ENCODE measurements at regions not wholly inside any gene's neighbourhood (a gene's known extent, or its start where the extent isn't known, plus 50 kb on each side); places are given as distances from the start of the nearest gene placed in this dataset.

DNA sequence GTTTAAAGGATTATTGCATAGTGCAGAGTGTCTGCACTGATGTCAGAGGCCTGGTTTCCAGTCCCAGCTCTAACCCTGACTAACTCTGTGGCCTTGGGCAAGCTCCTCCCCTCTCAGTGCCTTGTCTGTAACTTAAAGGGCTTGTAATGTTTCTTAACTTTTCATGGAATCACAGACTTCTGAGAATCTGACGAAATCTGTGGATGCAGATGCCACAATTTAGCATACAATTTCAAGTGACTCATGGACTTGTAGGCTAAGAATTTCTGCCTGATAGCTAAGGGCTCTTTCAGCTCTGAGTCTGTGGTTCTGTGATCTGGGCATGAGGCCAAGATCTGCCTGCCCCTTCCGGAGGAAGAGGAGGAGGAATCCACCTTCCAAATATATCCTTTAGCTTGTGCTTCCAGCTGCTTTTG is 236.9 kb downstream of the AR start:
- DNase-seq: peak; percentile 96

DNA sequence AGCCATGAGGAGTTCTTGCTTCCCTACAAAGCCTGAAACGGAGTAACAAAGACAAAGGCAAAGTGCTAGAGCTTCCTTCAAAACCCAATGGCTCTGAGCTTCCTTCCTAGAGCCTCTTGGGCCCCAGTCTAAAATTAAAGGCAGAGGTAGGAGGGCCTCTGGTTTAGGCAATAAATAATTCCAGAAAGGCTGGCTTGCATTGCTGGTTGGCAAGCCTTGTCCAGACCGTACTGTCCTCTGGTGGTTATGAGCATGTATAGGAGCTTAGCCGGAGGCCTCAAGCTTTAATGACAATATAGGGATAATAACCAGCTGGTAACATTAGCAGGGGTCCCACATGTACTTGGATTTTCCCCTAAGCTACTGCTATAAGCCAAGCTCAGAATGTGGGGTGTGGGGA is 237.3 kb downstream of the AR start:
- no peak for DNase-seq

DNA sequence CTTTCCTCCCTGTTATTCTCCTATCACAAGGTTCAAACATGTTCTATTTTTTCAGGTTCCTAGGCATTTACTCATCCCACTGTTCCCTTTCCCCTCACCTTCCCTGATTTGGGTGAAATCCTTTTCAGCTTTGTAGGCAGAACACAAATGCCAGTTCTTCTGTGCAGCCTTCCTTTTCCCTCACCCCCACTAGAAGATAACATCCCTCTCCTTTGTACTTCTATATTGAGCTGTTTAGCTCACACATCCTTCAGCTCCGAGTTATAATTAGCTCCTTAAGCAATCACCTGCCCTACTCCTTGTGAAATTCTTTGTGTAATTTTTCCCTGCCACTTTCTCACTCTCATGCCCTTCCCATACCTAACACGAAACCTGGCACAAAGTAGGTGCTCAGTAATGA is 240.9 kb downstream of the AR start:
- DNase-seq: no peak

DNA sequence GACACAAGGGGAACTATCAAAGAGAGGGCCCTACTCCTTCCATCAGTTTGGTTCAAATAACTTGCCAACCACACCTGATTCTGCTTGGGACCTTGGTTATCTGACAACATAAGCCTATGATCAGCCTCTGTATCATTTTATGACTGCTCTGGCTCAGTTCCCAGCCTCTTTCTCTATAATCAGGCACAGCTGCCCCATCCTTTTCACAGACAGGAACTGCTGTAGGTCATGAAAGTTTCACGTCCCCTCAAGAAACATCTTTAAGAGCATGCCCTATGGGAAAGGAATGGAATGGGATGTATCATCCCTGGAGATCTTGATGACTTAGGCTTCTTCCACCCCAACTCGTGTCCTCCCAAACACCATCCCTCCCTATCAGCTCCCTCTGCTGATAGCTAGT is 243.4 kb downstream of the AR start:
- peak; percentile 46 for DNase-seq

DNA sequence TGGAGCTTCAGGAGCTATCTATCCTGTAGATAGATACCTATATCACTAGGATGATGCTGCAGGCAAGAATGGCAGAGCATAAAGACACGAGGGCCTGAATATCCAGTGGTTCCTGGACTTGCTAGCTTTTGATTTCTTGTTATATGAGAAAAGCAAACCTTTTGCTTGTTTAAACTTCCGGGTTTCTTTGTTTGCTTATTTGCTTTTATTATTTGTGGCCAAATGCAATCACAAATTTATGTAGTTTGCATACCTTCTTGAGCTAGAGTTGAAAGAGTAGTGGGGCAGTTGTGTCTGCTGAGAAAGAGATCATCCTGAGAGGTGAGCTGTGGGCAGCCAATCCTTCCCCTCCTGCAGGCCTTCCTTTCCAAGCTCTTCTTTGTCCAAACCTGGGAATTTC is 245.7 kb downstream of the AR start:
- no peak for DNase-seq
